ENCODE measurements at regions not wholly inside any gene's neighbourhood (a gene's known extent, or its start where the extent isn't known, plus 50 kb on each side); places are given as distances from the start of the nearest gene placed in this dataset.

DNA sequence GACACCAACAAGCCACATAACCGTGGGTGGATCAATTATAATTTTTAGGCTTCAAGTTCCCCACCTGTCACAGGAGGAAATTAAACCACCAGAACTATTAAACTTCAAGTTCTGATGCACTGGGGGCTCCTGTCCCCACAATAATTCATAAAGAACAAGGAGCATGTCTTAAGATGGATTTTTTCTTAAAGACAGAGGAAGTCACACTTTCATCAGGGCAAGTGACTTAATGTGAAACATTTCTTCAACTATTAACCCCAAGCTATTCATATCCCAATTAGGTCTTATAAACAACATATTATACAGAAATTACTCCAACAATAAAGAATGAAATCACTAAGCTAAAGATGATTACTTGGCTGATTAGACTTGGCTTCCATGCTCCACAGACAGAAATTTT is 292.5 kb downstream of the ETAA1 start:
- Mint-ChIP-seq H3K27ac (no peak overlapping the region), H3K4me3 (no peak overlapping the region), H3K4me1 (no peaks in the 10 kb centered on the region)

DNA sequence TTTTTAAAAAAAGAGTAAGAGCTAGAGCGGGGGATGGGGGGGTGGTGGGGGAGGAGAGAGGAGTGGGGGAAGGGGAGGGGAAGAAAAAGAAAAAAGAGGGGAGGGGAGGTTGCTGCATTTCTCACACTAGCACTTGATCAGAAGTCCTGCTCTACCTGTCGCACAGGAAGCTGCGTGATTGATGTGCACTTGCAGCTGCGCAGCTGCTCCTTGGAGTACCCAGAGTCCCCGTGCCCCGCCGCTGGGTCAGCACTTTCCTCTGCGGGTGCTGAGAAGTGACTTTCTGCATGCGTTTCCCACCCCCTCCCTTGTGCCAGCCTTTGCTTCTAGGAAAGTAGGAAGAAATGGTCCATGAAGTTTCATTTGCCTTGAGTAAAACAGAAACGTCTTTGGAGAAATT is 297.3 kb downstream of the ETAA1 start:
- no peaks in the 10 kb centered on the region for H3K4me1 Mint-ChIP-seq
- no peak overlapping the region for H3K4me3 Mint-ChIP-seq
- DNase-seq, result no peak
- H3K36me3 Mint-ChIP-seq, result no peaks in the 10 kb centered on the region
- no peak overlapping the region for H3K27ac Mint-ChIP-seq
- CTCF ChIA-PET, result no interaction called here
- H3K27me3 Mint-ChIP-seq, result peaks cover 8% of the 10 kb centered on the region
- H3K9me3 Mint-ChIP-seq, result no peaks in the 10 kb centered on the region

More for the DNA sequence above, 292.5 kb downstream of the ETAA1 start:
- Mint-ChIP-seq H3K27me3 (peaks cover 3% of the 10 kb centered on the region), H3K36me3 (no peaks in the 10 kb centered on the region), H3K9me3 (no peaks in the 10 kb centered on the region)
- CTCF ChIA-PET, result no interaction called here
- no peak for DNase-seq

DNA sequence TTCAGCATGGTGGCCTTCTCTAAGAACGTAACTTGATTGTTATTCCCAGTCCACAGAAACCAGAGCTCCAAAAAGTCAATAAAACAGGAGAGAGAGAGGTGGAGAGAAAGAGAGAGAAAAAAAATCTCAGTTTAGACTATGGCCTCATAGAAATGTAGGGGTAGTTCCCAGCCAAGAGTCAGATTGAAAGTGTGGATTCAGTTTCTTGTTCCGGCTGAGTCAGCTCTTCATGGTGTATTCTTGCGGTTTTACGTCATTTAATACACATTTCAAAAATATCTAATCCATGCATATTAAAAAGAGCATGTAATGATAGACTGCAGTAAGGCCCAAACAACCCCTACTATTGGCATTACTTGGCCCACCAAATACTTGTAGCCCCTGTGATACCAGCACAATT is 303.9 kb downstream of the ETAA1 start:
- Mint-ChIP-seq H3K4me3 (no peak overlapping the region), H3K4me1 (no peaks in the 10 kb centered on the region), H3K27ac (no peak overlapping the region), H3K36me3 (no peaks in the 10 kb centered on the region), H3K9me3 (peaks cover 3% of the 10 kb centered on the region), H3K27me3 (no peaks in the 10 kb centered on the region)
- CTCF ChIA-PET, result no interaction called here
- no peak for DNase-seq

DNA sequence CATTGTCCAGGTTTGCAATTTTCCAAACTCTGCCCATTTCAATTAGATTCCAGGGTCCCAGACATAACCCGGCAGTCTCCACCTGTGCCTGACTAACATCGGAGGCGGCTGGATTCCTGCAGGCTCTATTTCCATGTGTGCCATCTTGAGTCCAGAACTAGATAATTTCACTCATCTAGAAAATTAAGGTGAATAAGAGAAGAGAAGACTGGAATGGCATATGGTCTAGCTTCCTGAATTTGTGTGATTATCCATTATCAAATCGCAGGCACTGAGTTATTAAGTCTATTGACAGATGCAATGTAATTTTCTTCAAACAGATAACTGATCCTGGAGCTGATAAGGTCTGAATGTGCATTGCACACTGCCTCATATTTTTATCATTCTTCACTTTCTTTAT is 305.2 kb downstream of the ETAA1 start:
- no peak for DNase-seq
- Mint-ChIP-seq H3K4me1 (no peaks in the 10 kb centered on the region), H3K36me3 (no peaks in the 10 kb centered on the region), H3K4me3 (no peak overlapping the region), H3K9me3 (peaks cover 3% of the 10 kb centered on the region), H3K27ac (no peak overlapping the region), H3K27me3 (no peaks in the 10 kb centered on the region)
- CTCF ChIA-PET, result no interaction called here

DNA sequence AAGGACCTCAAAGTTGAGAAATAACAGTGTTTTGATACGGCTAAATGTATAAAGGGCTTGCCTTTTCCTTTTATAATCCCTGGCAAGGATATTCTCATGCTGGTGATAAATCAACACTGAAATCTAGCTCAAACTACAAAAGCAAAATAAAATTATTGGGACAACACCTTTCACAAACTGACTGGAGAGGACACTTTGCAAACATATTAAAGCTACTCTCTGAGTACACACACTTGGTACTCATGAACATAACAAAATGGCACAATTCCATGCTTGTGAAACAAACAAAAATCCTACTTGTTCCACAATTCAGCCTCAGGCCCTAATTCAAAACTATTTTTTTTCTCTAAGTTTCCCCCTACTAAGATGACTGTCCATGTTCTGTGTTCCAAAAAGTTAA is 305.8 kb downstream of the ETAA1 start:
- Mint-ChIP-seq H3K27ac (no peak overlapping the region), H3K27me3 (no peaks in the 10 kb centered on the region), H3K36me3 (no peaks in the 10 kb centered on the region), H3K9me3 (peaks cover 3% of the 10 kb centered on the region), H3K4me1 (no peaks in the 10 kb centered on the region), H3K4me3 (no peak overlapping the region)
- DNase-seq, result no peak
- CTCF ChIA-PET, result no interaction called here

DNA sequence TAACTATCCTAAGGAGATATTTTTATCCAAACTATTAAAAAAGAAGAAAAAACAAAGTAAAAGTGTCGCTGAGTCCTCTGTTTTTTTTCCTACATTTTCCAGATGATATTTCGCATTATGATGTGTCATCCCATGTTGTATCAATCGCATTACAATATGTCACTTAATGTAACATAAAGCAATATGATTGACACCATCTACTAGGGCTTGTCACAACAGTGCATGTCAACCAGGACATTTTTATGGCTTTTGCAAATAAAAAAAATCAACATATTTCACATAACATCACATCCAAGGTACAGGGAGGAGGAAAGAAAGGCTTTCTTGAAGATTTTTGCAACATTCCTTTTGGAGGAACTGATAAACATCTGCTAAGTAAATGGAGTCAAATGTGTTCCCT is 308.9 kb downstream of the ETAA1 start:
- no peaks in the 10 kb centered on the region for H3K36me3 Mint-ChIP-seq
- DNase-seq, result no peak
- H3K4me1 Mint-ChIP-seq, result no peaks in the 10 kb centered on the region
- H3K27me3 Mint-ChIP-seq, result no peaks in the 10 kb centered on the region
- CTCF ChIA-PET, result no interaction called here
- H3K4me3 Mint-ChIP-seq, result no peak overlapping the region
- no peaks in the 10 kb centered on the region for H3K9me3 Mint-ChIP-seq
- no peak overlapping the region for H3K27ac Mint-ChIP-seq

DNA sequence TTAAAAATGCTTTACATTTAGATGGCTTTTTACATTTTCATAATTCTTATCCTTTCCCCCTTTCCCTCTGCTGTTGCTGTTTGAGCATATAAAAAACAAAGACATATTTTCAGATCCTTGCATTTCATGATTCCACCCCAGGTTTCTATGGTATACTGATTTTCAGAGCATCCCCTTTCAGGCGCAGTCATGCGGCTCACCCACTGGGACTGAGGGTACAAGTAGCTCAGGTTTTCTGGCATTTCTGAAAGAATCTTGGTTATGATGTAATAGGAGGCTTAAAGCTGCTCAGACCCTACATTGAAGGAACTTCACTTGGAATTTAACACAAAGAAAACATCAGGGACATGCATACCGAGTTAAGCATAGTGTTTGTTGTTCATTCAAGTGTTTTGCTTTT is 310.8 kb downstream of the ETAA1 start:
- Mint-ChIP-seq H3K9me3 (peaks cover 4% of the 10 kb centered on the region), H3K27me3 (no peaks in the 10 kb centered on the region)

DNA sequence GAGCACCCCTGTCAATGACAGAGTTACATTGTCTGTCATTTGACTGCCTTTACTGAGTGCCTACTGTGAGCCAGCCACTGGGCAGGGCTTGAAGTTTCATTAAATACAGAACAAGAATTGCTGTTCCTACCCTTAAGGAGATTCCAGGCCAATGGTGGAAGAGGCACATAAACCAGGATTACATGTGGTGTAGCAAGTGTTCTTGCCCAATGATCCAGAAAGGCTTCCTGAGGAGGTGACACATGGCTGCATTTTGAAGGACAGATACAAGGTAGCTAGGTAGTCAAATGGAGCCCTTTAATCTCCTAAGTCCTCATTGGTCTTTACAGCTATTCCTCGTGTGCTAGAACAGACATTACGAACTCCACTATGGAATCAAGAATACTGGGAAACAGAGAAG is 312.7 kb downstream of the ETAA1 start:
- Mint-ChIP-seq H3K27me3 (no peaks in the 10 kb centered on the region), H3K4me3 (no peak overlapping the region), H3K4me1 (no peaks in the 10 kb centered on the region), H3K36me3 (no peaks in the 10 kb centered on the region), H3K9me3 (peaks cover 4% of the 10 kb centered on the region), H3K27ac (no peak overlapping the region)
- CTCF ChIA-PET, result no interaction called here
- DNase-seq, result no peak

More for the DNA sequence above, 310.8 kb downstream of the ETAA1 start:
- no peaks in the 10 kb centered on the region for H3K4me1 Mint-ChIP-seq
- H3K4me3 Mint-ChIP-seq, result no peak overlapping the region
- no peaks in the 10 kb centered on the region for H3K36me3 Mint-ChIP-seq
- CTCF ChIA-PET, result no interaction called here
- DNase-seq, result no peak
- no peak overlapping the region for H3K27ac Mint-ChIP-seq

DNA sequence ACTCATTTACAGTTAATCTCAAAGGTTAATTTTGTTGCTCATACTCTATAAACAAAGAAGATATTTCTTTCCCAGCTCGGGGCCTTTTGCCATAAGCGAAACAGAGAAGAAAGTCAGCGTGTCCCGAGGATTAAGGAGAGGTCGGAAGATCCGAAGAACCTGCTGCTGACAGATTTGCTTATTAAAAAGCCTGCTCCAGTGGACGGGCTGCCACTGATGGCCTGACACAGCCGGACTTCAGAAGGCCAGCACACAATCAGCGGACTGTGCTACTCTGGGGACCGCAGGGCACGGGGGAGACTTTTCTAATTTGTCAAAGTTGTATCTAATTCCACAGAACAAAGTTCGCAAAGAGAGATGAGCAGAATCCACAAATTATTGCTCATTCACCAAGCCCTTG is 315.4 kb downstream of the ETAA1 start:
- CTCF ChIA-PET, result no interaction called here
- H3K27me3 Mint-ChIP-seq, result no peaks in the 10 kb centered on the region
- peaks cover 4% of the 10 kb centered on the region for H3K9me3 Mint-ChIP-seq
- no peaks in the 10 kb centered on the region for H3K36me3 Mint-ChIP-seq
- no peak overlapping the region for H3K4me3 Mint-ChIP-seq
- no peak overlapping the region for H3K27ac Mint-ChIP-seq
- DNase-seq, result no peak
- H3K4me1 Mint-ChIP-seq, result no peaks in the 10 kb centered on the region

DNA sequence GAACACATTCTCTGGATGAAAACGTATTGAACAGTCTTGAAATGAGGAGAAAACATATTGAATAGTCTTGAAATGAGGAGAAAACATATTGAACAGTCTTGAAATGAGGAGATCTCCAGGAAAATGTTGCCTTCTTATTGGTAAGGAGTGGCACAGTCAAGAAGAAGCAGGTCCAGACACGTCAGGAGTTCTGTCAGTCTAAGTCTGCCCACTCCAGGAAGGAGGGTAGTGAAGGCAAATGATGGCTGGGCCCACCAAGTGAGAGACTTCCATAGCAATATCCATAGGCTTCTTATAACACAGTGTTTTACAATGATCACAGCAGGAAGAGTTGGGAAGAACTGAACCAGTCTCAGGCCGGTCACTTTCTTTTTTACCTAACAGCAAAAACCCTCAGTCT is 316.2 kb downstream of the ETAA1 start:
- CTCF ChIA-PET, result no interaction called here
- no peaks in the 10 kb centered on the region for H3K4me1 Mint-ChIP-seq
- no peaks in the 10 kb centered on the region for H3K27me3 Mint-ChIP-seq
- no peak overlapping the region for H3K4me3 Mint-ChIP-seq
- no peak for DNase-seq
- no peaks in the 10 kb centered on the region for H3K36me3 Mint-ChIP-seq
- H3K27ac Mint-ChIP-seq, result no peak overlapping the region
- H3K9me3 Mint-ChIP-seq, result peaks cover 4% of the 10 kb centered on the region

DNA sequence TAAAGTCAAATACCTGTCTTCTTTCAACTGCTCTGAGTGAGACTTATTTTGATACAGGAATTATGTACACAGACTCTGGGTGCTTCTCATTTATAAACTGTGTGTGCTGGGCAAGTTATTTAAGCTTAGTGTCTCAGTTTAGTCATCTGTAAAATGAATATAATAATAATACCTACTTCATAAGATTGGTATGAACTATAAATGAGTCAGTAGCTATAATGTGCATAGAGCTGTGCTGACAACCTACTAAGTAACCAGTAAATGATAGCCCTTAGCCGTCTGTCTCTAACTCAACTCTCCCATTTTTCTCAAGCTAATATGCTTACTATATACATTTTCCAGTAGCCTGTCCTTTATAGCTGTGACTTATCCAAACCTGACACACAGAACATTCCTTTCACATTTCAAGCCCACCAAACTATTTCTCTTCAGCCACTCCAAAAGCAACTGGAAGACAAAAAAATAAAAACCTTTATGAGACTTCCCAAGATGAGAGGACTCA is 319.8 kb downstream of the ETAA1 start:
- Mint-ChIP-seq H3K4me3 (no peak overlapping the region), H3K27me3 (no peaks in the 10 kb centered on the region), H3K36me3 (no peaks in the 10 kb centered on the region), H3K4me1 (no peaks in the 10 kb centered on the region), H3K9me3 (peaks cover 12% of the 10 kb centered on the region), H3K27ac (no peak overlapping the region)
- no peak for DNase-seq
- CTCF ChIA-PET, result no interaction called here

DNA sequence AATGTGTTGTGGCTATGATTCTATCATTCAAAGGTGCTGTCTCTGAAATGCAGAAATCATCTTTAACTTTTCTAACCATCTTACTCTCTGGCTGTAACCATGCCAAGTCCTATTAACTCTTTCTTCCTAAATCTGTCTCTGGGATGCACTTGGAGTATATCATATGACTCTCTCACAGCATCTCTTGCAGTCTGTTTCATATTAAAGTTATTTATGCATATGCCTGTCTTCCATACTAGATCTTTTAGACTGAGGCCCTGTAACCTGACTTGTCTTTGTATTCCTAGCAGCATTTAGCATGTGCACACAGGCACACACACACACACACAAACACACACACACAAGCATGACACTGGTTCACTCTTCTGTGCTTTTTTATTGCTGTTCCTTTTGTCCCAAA is 320.6 kb downstream of the ETAA1 start:
- Mint-ChIP-seq H3K9me3 (peaks cover 8% of the 10 kb centered on the region), H3K4me1 (no peaks in the 10 kb centered on the region), H3K27me3 (no peaks in the 10 kb centered on the region), H3K27ac (no peak overlapping the region), H3K36me3 (no peaks in the 10 kb centered on the region), H3K4me3 (no peak overlapping the region)
- DNase-seq, result no peak
- CTCF ChIA-PET, result no interaction called here

DNA sequence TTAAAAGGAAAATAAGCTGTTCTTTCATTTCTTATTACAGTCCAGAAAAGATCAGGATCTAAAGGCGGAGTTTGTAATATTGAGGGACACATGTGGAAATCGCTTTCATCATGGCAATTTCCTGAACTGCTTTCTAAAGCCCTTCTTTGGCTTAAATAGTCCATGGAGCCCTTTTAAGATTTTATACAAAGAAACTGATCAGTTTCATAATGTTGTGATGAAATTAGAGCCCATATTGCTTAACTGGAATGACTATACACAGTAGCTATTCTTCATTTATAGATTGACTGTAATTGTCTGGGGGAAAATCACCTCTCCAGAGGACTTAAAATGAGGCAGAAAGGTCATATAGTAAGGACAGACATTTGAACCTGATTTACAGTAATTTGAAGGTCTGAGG is 322.2 kb downstream of the ETAA1 start:
- Mint-ChIP-seq H3K4me1 (no peaks in the 10 kb centered on the region), H3K27me3 (no peaks in the 10 kb centered on the region), H3K36me3 (no peaks in the 10 kb centered on the region), H3K4me3 (no peak overlapping the region), H3K9me3 (peaks cover 8% of the 10 kb centered on the region), H3K27ac (no peak overlapping the region)
- CTCF ChIA-PET, result no interaction called here
- DNase-seq, result no peak

DNA sequence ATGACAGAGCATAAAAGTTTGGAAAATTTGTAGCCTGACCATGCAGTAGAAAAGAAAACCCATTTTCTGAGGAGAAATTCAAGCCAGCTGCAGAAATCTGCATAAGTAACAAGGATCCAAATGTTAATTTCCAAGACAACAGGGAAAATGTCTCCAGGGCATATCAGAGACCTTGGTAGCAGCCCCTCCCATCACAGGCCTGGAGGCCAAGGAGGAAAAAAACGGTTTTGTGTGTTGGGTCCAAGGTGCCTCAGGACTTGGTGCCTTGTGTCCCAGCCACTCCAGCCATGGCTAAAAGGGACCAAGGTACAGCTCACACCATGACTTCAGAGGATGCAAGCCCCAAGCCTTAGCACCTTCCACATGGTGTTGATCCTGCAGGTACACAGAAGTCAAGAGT is 324.4 kb downstream of the ETAA1 start:
- Mint-ChIP-seq H3K4me3 (no peak overlapping the region), H3K9me3 (peaks cover 8% of the 10 kb centered on the region), H3K27me3 (no peaks in the 10 kb centered on the region), H3K36me3 (no peaks in the 10 kb centered on the region), H3K4me1 (no peaks in the 10 kb centered on the region), H3K27ac (no peak overlapping the region)
- no peak for DNase-seq
- CTCF ChIA-PET, result no interaction called here

DNA sequence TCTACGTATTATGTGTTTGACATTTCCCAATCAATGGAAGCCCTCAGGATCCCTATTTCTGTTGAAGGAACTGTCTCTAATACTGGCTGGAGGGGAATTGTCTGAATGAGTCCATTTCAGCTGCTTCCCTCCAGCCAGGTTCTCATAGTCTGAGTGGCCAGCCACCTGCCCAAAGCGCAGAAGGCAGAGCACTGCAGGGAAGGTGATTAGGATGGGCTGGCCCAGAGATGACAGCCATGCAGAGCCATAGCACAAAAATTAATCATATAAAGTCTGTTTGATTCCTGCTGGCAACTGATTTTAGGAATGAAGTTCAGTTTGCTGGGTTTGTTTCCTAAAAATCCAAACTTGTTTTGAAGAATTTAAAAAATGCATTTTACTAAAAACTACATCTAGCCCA is 327.1 kb downstream of the ETAA1 start:
- Mint-ChIP-seq H3K27me3 (no peaks in the 10 kb centered on the region), H3K4me3 (no peak overlapping the region), H3K9me3 (peaks cover 8% of the 10 kb centered on the region), H3K36me3 (no peaks in the 10 kb centered on the region), H3K27ac (no peak overlapping the region), H3K4me1 (no peaks in the 10 kb centered on the region)
- CTCF ChIA-PET, result no interaction called here
- DNase-seq, result no peak

DNA sequence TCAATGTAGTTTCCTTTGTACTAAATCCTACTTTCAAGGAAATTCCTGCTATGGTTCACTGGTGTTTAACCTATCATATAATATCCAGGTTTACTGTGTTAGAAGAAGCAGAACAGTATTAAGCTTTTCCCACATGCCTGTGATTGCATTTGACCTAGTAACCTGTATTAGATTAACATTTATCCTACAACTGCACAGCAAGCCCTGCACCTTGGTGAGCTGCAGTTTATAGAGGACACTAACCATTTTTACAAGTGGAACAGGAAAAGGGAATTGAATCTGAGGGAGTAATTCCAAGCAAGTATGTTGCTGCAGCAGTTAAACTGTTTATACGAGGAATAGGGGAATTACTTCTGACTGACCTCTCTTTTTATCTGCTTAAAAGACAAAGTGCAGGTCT is 328.6 kb downstream of the ETAA1 start:
- DNase-seq, result no peak
- Mint-ChIP-seq H3K4me3 (no peak overlapping the region), H3K36me3 (no peaks in the 10 kb centered on the region), H3K27ac (no peak overlapping the region), H3K9me3 (peaks cover 7% of the 10 kb centered on the region), H3K27me3 (no peaks in the 10 kb centered on the region), H3K4me1 (no peaks in the 10 kb centered on the region)
- CTCF ChIA-PET, result no interaction called here
